ENCODE measurements at regions not wholly inside any gene's neighbourhood (a gene's known extent, or its start where the extent isn't known, plus 50 kb on each side); places are given as distances from the start of the nearest gene placed in this dataset.

- ATAC-seq (ENCODE audit: low FRiP score in 2 of 2), result no peak
- Histone ChIP-seq H3K4me1 (no peaks in the 10 kb centered on the region), H3K36me3 (no peaks in the 10 kb centered on the region), H3K27me3 (no peaks in the 10 kb centered on the region), H3K9me3 (peaks cover 0 to 20% (median 13%) of the 10 kb centered on the region in 4 donors), H3K27ac (no peak overlapping the region), H3K4me3 (no peak overlapping the region)
- TF ChIP-seq EP300 (IDR thresholded peaks at IDR 0.05) (no peak), POLR2AphosphoS5 (IDR thresholded peaks at IDR 0.05) (no peak), POLR2A (IDR thresholded peaks at IDR 0.05) (no peak), CTCF (IDR thresholded peaks at IDR 0.05) (no peak)
- 95 to 98% methylated on average over 2 of the region's 2 CpGs for WGBS, 2 donors
- no peak for DNase-seq
Measured at GRCh38 chr7:10759120-10759519, 214.6 kb upstream of the PHF14 start.

DNA sequence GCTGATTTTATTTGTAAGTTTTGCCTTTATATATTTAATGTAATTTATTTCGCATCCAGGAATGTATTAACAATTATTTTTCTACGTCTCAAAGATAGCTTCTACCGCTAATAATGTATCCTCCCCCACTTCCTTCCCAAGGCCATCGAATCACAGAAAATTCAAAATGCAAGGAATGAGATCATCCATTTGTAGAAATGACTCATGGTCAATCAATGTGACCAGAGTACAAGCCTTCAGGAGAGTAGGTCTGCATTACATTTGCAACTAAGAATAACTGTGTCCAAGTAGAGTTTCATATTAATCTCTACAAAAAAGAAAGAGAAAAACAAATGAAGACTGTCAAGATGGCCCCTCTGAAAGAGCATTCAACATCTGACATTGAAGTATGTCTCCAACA, 205.9 kb upstream of the PHF14 start:
- H3K27ac ChIP-seq, result no peak overlapping the region
- ATAC-seq (ENCODE audit: low FRiP score in 2 of 2), result no peak

GRCh38 chr7:10770176-10770575, 203.5 kb upstream of the PHF14 start:
- no peaks in the 10 kb centered on the region for H3K36me3 ChIP-seq
- TF ChIP-seq POLR2A (IDR thresholded peaks at IDR 0.05) (no peak), EP300 (IDR thresholded peaks at IDR 0.05) (no peak), POLR2AphosphoS5 (IDR thresholded peaks at IDR 0.05) (no peak), CTCF (IDR thresholded peaks at IDR 0.05) (no peak)
- no peaks in the 10 kb centered on the region for H3K4me1 ChIP-seq
- H3K4me3 ChIP-seq, result no peak overlapping the region
- no peaks in the 10 kb centered on the region for H3K9me3 ChIP-seq
- H3K27me3 ChIP-seq, result no peaks in the 10 kb centered on the region
- 82 to 85% methylated on average over 5 of the region's 5 CpGs for WGBS, 2 donors
- no peak for ATAC-seq (ENCODE audit: low FRiP score in 2 of 2)
- H3K27ac ChIP-seq, result no peak overlapping the region
- no peak for DNase-seq

More for the DNA sequence above, 205.9 kb upstream of the PHF14 start:
- H3K36me3 ChIP-seq, result no peaks in the 10 kb centered on the region
- 87 to 88% methylated on average over 4 of the region's 4 CpGs for WGBS, 2 donors
- H3K27me3 ChIP-seq, result no peaks in the 10 kb centered on the region
- DNase-seq, result no peak
- no peak overlapping the region for H3K4me3 ChIP-seq
- H3K9me3 ChIP-seq, result no peaks in the 10 kb centered on the region
- no peaks in the 10 kb centered on the region for H3K4me1 ChIP-seq
- TF ChIP-seq CTCF (IDR thresholded peaks at IDR 0.05) (no peak), EP300 (IDR thresholded peaks at IDR 0.05) (no peak), POLR2AphosphoS5 (IDR thresholded peaks at IDR 0.05) (no peak), POLR2A (IDR thresholded peaks at IDR 0.05) (no peak)

- ATAC-seq (ENCODE audit: low FRiP score in 2 of 2), result no peak
- Histone ChIP-seq H3K27ac (no peak overlapping the region), H3K27me3 (no peaks in the 10 kb centered on the region), H3K4me1 (no peaks in the 10 kb centered on the region), H3K36me3 (no peaks in the 10 kb centered on the region), H3K9me3 (no peaks in the 10 kb centered on the region), H3K4me3 (no peak overlapping the region)
- no peak for DNase-seq
- TF ChIP-seq POLR2AphosphoS5 (IDR thresholded peaks at IDR 0.05), result no peak
- no peak for TF ChIP-seq POLR2A (IDR thresholded peaks at IDR 0.05)
- TF ChIP-seq CTCF (IDR thresholded peaks at IDR 0.05), result no peak
- TF ChIP-seq EP300 (IDR thresholded peaks at IDR 0.05), result no peak
- 82 to 85% methylated on average over 3 of the region's 3 CpGs for WGBS, 2 donors
Measured at GRCh38 chr7:10773430-10773829, 200.2 kb upstream of the PHF14 start.

All from upper lobe of left lung (tissue), 6 donors.